GM12872 (cell line): ENCODE measurements at regions not wholly inside any gene's neighbourhood (a gene's known extent, or its start where the extent isn't known, plus 50 kb on each side); places are given as distances from the start of the nearest gene placed in this dataset.

Source experiments
- TF ChIP-seq, protein P1 (sequence below): IDR thresholded peaks from 3 replicates; pipeline ENCODE4 v1.5.1; 2011; ENCODE audit warnings: low read depth, mild to moderate bottlenecking, low read length, moderate library complexity; ENCODE audit not compliant: insufficient read depth

GRCh38 chr4:115215935-115216334, 102.5 kb upstream of the NDST4 start:
- TF ChIP-seq, protein P1, sequence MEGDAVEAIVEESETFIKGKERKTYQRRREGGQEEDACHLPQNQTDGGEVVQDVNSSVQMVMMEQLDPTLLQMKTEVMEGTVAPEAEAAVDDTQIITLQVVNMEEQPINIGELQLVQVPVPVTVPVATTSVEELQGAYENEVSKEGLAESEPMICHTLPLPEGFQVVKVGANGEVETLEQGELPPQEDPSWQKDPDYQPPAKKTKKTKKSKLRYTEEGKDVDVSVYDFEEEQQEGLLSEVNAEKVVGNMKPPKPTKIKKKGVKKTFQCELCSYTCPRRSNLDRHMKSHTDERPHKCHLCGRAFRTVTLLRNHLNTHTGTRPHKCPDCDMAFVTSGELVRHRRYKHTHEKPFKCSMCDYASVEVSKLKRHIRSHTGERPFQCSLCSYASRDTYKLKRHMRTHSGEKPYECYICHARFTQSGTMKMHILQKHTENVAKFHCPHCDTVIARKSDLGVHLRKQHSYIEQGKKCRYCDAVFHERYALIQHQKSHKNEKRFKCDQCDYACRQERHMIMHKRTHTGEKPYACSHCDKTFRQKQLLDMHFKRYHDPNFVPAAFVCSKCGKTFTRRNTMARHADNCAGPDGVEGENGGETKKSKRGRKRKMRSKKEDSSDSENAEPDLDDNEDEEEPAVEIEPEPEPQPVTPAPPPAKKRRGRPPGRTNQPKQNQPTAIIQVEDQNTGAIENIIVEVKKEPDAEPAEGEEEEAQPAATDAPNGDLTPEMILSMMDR, result no peak

DNA sequence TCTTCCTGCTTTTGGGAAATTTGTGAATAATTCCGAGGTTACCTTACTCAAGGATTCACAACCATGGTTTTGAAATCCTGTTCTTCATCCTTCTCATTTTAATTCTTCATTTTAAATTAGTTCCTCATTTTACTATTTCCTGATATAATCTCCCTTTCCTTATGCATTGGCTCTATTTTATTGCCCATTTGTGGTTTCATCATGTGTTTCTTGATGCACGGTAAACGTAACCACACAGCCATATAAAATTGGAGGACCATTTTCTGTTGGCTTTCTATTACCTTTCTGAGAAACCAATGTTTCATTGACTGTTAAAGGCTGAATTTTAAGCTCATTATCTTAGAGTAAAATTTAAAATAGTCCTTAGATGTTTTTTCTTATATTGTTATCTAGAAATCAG, 100.3 kb upstream of the NDST4 start:
- TF ChIP-seq, protein P1, result no peak

DNA sequence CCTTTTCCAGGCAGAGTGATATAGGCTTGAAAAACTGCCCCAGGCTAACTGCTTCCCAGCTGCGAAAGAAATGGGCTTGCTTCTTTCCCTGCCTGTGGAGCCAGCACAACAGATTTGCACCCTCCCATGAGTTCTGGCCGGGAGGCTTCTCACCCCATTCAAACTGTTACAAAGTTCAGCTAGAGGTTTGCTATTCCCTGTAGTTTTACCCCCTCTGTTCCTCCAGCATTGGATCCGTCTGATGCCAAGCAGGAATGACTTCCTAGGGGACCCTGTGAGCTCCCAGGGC, 87.6 kb upstream of the NDST4 start:
- TF ChIP-seq, protein P1, result no peak

DNA sequence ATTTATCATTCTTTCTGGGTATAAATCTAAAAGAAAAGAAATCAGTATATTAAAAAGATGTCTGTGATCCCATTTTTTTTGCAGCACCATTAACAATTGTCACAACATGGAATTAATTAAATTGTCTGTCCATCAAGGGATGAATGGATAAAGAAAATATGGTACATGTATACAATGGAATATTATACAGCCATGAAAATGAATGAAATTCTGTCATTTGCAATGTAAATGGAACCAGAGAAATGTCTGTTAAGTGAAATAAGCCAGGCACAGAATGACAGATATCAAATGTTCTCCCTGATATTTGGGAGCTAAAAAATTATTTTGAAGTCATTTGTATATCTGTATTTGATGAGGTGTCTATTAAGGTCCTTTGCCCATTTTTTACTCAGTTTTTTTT, 77.1 kb upstream of the NDST4 start:
- TF ChIP-seq, protein P1, result no peak

DNA sequence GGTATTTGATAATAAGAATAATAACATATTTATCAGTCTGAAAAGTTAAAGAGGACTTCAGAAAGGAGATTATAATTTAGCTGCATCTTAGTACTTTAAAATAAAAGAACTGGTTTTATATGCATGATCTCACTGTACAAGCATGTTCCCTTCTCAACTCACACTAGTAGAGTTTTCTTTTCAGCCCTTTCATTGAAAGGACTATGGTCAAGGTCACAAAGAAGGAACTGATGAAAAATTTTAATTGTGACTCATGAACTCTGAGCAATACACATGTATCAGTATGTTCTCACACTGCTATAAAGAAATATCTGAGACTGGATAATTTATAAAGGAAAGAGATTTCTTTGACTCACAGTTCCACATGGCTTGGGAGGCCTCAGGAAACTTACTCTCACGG, 73.7 kb upstream of the NDST4 start:
- TF ChIP-seq, protein P1, result no peak

- TF ChIP-seq, protein P1, result no peak
These were observed 57.8 kb upstream of the NDST4 start for GRCh38 chr4:115171220-115171619.

DNA sequence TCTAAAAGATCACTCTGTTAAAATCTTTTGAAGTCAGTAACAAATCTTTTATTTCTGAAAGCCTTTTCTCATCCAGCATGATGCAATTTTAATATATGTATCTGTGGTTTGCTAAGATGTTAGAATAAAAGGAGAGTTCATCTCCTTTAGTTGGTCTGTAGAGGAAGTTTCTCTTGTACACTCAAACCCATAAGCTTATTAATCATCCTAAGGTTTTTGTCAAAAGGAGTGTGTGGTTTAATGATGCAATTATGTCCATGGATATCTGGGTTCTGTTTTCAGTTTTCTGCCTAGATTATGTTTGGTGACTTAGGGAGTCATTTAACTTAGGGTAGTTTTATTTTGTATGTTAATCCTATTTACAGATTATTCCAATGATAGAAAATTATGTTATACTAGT, 52.1 kb upstream of the NDST4 start:
- TF ChIP-seq, protein P1, result no peak
